NCI-H526 treated with DMSO at 0.1 percent for 48 hours (cell line): ENCODE measurements at regions not wholly inside any gene's neighbourhood (a gene's known extent, or its start where the extent isn't known, plus 50 kb on each side); places are given as distances from the start of the nearest gene placed in this dataset.
"Not testable (repeated sequence)": the region's sequence is repeated elsewhere in the genome, so short reads cannot be mapped to it uniquely, and the experiment has no call there.

Source experiments
- DNase-seq: peaks from one replicate; lab custom pipeline; 2025; lab: John Stamatoyannopoulos, UW

GRCh38 chr12:71385155-71385554 lies 54.4 kb upstream of the LGR5 start:
- DNase-seq, result no peak

DNA sequence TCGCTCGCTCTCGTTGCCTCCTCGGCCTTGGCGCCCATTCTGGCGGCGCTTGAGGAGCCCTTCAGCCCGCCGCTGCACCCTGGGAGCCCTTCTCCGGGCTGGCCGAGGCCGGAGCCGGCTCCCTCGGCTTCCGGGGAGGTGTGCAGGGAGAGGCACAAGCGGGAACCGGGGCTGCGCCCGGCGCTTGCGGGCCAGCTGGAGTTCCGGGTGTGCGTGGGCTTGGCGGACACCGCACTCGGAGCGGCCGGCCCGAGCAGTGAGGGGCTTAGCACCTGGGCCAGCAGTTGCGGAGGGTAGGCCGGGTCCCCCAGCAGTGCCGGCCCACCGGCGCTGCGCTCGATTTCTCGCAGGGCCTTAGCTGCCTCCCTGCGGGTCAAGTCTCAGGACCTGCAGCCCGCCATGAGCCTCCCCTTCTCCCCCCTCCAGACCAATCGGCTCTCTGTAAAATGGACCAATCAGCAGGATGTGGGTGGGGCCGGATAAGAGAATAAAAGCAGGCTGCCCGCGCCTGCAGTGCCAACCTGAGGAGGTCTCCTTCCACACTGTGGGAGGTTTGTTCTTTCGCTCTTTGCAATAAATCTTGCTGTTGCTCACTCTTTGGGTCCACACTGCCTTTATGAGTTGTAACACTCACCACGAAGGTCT lies 62.8 kb upstream of the LGR5 start:
- not testable (repeated sequence) for DNase-seq

DNA sequence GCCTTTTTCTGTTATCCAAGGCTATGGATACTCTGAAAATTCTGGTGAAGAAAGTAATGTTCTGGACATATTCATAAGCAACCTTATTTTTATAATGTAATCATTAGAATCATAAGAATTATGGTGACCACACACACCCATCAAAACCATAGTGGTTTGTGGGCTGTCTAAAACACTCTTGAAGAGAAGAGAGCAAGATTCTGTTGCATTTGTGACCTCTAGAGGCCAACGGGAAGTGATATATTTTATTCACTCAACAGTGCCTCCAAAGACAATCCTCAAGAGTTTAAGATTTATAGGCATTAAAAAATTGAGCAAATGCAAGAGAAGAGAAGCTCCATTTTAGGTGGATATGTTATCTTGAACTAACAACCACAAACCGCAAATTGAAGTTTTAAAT lies 68.5 kb upstream of the LGR5 start:
- no peak for DNase-seq

DNA sequence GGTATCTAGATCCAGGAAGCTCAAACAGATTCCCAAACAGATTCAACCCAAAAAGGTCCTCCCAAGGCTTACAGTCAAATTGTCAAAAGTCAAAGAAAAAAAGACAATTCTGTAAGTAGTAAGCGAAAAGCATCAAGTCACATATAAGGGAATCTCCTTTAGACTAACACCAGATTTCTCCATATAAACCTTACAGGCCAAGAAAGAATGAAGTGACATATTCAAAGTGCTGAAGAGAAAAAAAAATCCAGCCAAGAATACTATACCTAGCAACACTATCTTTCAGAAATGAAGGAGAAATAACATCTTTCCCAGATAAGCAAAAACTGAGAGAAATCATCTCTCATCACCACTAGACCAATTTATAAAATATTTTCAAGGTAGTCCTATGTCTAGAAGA lies 79.6 kb upstream of the LGR5 start:
- DNase-seq, result no peak

DNA sequence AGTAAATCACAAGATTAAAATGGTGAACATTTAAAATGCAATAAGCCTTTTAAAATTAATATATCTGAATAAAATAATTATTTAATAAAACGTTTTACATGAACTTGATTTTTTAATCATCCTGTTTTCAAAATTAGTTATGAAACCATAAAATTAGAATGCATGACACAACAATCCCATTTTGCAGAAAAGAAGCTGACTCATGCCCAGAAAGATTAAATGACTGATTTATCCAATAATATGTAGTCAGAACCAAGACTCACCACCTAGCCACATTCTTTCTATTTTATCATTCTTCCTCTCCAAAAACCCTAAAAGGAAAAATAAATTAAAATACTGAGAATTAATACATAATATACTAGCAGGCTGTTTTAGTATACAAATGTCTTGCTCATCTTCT lies 83.0 kb upstream of the LGR5 start:
- DNase-seq, result no peak

GRCh38 chr12:71354871-71355270 lies 84.7 kb upstream of the LGR5 start:
- no peak for DNase-seq

- no peak for DNase-seq
These were observed 86.0 kb upstream of the LGR5 start for GRCh38 chr12:71353607-71354006.

- no peak for DNase-seq
These were observed 89.6 kb upstream of the LGR5 start for GRCh38 chr12:71349950-71350349.

GRCh38 chr12:71338933-71339332 lies 100.7 kb upstream of the LGR5 start:
- DNase-seq, result no peak

DNA sequence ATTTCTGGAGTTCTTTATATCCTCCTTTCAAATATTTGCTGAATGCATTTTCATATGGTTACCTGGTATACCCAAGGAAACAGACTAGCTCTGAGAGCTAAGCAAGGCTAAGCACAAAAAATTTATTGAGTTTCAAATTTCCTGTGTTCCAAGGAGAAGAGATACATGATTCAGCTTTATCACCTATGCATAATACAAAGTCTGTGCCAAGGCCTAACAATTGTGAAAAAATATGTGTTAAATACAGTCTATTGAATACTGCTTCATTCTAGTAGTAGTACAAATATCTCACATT lies 103.7 kb upstream of the LGR5 start:
- DNase-seq, result no peak

DNA sequence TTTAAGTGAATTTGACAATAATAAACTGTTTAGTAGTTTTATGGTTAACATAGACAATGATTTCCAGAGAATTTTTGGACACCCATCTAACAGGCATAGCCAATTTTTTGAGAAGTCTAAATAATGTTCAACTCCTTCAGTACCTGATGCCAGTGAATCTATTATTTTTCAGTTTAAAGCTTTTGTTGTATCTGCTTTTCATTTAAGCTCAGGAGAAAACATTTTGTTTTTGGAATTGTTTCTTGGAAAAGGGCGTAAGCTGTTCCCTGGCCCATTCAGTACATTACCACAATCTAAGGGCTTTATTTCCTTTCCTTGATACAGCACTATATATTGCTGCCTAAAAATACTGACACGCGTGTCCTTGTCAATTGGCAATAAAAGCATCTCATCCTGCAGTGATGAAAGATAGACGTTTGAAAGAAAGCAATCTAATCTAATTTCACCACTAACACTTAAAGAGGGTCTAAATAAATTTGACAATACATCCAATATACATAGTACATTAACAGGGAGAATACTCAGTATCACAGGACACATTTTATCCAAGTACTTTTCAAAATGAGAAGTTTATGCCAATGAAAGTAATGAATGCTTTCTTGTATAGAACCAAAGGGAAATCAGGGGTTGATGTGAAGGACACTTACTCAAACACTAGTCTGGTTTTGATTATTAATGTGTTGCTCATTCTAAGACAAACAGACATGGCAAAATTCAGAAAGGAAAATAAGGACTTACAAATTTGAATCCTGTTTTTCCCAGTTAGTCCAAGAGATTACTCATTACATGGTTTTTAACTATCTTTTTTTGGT lies 104.2 kb upstream of the LGR5 start:
- DNase-seq, result no peak

DNA sequence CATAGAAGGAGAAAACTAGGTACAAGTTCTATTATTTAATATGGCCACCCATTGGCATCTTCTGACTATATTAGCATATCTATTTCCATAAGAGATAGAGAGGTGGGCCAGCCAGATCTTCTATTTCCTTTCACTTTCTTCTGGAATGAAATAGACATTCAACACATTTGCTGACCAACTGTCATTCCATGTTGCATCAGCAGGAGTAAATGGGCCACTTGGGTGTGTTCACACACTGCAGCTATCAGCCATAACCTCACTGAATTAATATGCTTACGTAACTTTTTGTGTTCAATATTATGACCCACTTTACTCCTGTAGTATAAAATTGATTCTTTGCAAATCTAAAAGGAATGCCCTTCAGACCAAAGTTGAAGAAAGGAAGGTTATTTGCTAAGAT lies 106.2 kb upstream of the LGR5 start:
- DNase-seq, result no peak

DNA sequence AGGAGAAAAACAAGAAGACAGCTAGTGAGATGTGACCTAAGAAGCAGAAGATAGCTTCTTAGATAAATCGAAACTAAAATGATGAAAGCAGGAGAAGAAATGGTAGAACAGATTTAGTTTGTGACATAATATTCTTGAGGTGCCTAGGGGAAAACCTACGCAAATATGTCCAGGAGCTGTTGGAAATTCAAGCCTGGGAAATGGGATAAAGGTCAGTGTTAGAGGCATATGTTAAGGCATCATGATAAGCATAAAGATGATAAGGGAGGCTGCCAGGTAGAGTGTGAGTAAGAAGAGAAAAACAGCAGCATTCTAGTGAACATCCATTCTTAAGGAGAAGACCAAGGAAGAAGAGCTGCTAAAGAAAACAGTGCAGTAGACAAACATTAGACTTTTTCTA lies 109.6 kb upstream of the LGR5 start:
- no peak for DNase-seq

- no peak for DNase-seq
These were observed 118.1 kb upstream of the LGR5 start for GRCh38 chr12:71321531-71321930.

DNA sequence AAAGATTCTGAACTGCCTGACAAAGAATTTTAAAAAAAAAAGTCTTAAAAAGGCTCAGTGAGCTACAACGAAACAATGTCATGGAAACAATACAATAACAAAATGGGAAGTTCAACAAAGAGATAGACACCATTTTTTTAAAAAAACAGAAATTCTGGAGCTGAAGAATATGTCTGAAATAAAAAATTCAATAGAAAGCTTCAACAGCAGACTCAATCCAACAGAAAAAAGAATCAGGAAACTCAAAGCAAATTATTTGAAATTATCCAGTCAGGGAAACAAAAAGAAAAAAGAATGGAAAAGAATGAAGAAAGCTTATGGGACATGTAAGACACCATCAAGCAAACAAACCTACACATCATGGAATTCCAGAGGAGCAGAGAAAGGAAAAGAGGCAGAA lies 118.5 kb upstream of the LGR5 start:
- no peak for DNase-seq

DNA sequence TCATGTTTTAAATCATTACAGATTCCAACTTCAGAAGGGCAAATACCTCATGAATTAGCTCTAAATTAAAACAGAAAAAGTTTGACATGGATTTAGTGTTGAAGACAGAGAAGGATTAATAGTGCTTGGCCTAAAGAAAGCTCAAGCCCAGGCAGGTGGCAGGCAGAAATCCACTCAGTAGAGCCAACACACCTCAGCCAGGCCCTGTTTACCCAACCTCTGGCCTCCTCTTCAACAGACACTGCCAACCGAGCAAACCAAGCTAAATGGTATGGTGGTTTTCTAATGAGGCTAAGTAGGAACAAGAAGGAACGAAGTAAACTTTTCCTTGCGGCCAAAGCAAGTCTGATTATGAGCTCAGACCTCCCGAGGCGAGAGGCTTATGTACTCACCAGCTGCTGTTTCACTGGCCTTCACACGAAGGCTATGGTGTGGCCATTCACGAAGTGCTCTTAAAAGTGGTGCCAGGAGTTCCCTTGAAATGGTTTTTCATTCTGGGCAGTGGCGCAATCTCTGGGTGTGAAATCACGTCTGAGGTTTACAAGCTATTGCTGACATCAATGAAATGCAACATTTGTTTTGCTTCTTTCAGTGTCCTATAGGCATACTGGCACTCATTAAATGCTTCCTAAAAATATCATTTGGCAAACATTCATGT lies 124.1 kb upstream of the LGR5 start:
- DNase-seq, result no peak

DNA sequence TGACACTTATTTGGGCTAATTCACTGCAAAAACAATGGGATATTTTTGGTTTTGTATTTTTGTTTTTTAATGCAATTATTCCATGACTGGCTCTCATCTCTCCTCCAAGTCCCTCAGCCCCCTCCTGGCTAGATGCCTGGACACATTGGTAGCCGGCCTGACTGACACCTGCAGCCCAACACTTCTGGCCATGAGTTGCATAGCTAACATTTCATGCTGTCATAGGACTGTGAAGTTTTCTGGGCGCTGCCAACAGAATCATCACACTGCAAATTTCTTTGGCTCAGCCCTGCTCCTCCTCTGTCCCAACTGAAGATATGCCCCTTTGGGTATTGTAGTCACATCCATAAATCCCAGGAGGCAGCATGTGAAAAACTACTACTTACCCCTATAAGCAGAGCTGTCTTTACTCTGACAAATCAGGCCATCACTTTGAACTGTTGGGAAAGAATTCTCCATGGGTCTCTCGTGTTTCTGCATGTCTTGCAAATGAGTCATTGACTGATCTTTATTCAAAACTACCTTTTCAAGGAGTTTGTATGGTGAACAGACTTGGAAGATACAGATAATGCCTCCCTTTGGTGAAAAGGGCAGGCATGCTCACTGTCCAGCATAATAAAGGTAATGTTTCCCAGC lies 126.7 kb upstream of the LGR5 start:
- DNase-seq, result no peak

GRCh38 chr12:71311611-71312010 lies 128.0 kb upstream of the LGR5 start:
- not testable (repeated sequence) for DNase-seq

GRCh38 chr12:71306808-71307207 lies 132.8 kb upstream of the LGR5 start:
- DNase-seq, result no peak

GRCh38 chr12:71304306-71304705 lies 135.3 kb upstream of the LGR5 start:
- DNase-seq, result no peak

DNA sequence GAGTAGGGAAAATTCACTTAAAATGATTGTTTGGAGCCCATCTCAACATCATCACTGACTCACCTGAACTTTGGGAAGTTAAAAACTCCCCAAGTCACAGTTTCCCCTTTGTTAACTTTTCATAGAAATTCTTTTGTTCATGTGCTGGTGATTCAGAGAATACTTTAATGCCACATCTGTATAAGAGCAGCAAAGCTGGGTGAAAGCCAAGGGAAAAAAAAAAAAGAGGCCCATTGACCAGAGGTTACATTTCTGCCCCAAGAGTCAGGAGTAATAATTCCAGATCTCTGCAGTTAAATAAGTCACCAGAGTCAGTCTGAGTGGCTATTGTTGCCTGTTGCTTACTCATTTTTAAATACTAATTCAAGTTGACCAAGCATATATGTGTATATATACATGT lies 136.4 kb upstream of the LGR5 start:
- no peak for DNase-seq

GRCh38 chr12:71300772-71301675 lies 138.6 kb upstream of the LGR5 start:
- DNase-seq, result no peak
